ENCODE measurements at regions not wholly inside any gene's neighbourhood (a gene's known extent, or its start where the extent isn't known, plus 50 kb on each side); places are given as distances from the start of the nearest gene placed in this dataset.

GRCh38 chr4:179503976-179504375, 2061.7 kb upstream of the AGA start:
- DNase-seq = no peak

- DNase-seq = no peak
These were observed 2067.3 kb upstream of the AGA start for GRCh38 chr4:179509489-179509888.

GRCh38 chr4:179521952-179522351, 2079.7 kb upstream of the AGA start:
- DNase-seq = no peak

- DNase-seq = no peak
These were observed 2088.7 kb upstream of the AGA start for GRCh38 chr4:179530958-179531357.

GRCh38 chr4:179536694-179537093, 2094.5 kb upstream of the AGA start:
- no peak for DNase-seq

GRCh38 chr4:179539641-179540040, 2097.4 kb upstream of the AGA start:
- DNase-seq = no peak

- DNase-seq = no peak
These were observed 2101.5 kb upstream of the AGA start for GRCh38 chr4:179543771-179544170.

- DNase-seq = no peak
These were observed 2102.3 kb upstream of the AGA start for GRCh38 chr4:179544496-179544895.

GRCh38 chr4:179552131-179552530, 2109.9 kb upstream of the AGA start:
- DNase-seq = no peak

- no peak for DNase-seq
These were observed 2121.5 kb upstream of the AGA start for GRCh38 chr4:179563741-179564140.

GRCh38 chr4:179569549-179569948, 2127.3 kb upstream of the AGA start:
- no peak for DNase-seq

GRCh38 chr4:179582164-179582905, 2140.1 kb upstream of the AGA start:
- DNase-seq = no peak

GRCh38 chr4:179583221-179583620, 2141.0 kb upstream of the AGA start:
- DNase-seq = no peak

- no peak for DNase-seq
These were observed 2141.9 kb upstream of the AGA start for GRCh38 chr4:179584101-179584500.

GRCh38 chr4:179585761-179586160, 2143.5 kb upstream of the AGA start:
- DNase-seq = no peak

- no peak for DNase-seq
These were observed 2144.2 kb upstream of the AGA start for GRCh38 chr4:179586460-179586859.

GRCh38 chr4:179595671-179596410, 2153.6 kb upstream of the AGA start:
- no peak for DNase-seq

GRCh38 chr4:179596621-179597020, 2154.4 kb upstream of the AGA start:
- DNase-seq = no peak

GRCh38 chr4:179597301-179597700, 2155.1 kb upstream of the AGA start:
- DNase-seq = no peak

- DNase-seq = no peak
These were observed 2159.4 kb upstream of the AGA start for GRCh38 chr4:179601671-179602070.

- no peak for DNase-seq
These were observed 2163.0 kb upstream of the AGA start for GRCh38 chr4:179605196-179605595.

GRCh38 chr4:179607003-179607402, 2164.8 kb upstream of the AGA start:
- no peak for DNase-seq

GRCh38 chr4:179615704-179616103, 2173.5 kb upstream of the AGA start:
- DNase-seq = no peak

- no peak for DNase-seq
These were observed 2176.7 kb upstream of the AGA start for GRCh38 chr4:179618966-179619365.
